ENCODE measurements at regions not wholly inside any gene's neighbourhood (a gene's known extent, or its start where the extent isn't known, plus 50 kb on each side); places are given as distances from the start of the nearest gene placed in this dataset.
"Not testable (repeated sequence)": the region's sequence is repeated elsewhere in the genome, so short reads cannot be mapped to it uniquely, and the experiment has no call there.

DNA sequence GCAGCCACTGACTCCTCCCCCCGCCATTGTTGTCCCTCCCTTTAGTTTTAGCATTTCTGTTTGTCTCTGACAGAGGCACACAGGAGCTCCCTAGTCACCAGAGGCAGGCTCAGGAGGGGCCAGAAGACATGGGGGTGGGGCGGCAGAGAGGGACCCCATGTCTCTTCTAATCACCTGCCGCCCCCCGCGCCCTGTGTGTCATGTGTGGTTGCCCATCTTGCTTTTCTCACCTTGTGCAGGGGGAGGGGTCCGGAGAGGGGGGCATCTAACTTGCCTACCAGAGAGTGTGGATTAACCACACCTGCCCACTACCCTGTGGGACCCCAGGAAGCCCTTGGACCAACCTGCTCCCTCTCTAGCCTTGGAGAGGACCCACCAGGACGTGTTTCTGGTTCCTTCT is 130.2 kb downstream of the ZNF267 start:
- TF ChIP-seq TBL1XR1 (IDR thresholded peaks at IDR 0.05; ENCODE audit: low read length in 2 of 2); TARDBP (IDR thresholded peaks at IDR 0.05); KHSRP (IDR thresholded peaks at IDR 0.05); CC2D1A (IDR thresholded peaks at IDR 0.05); ZSCAN29 (IDR thresholded peaks at IDR 0.05); ZNF121 (CRISPR knock-in tag; conservative IDR thresholded peaks at IDR 0.05); POLR2AphosphoS5 (IDR thresholded peaks at IDR 0.05; ENCODE audit: control insufficient read depth, insufficient read depth, low read depth, low read length); HIVEP1 (CRISPR knock-in tag; IDR thresholded peaks at IDR 0.05); SIN3A (IDR thresholded peaks at IDR 0.05; ENCODE audit: borderline replicate concordance in 2 of 2, control insufficient read depth in 1 of 2, low read depth in 2 of 2, low read length in 2 of 2): not testable (repeated sequence)
- TF ChIP-seq, protein P1, sequence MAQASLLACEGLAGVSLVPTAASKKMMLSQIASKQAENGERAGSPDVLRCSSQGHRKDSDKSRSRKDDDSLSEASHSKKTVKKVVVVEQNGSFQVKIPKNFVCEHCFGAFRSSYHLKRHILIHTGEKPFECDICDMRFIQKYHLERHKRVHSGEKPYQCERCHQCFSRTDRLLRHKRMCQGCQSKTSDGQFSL (CRISPR knock-in tag; IDR thresholded peaks at IDR 0.05) = not testable (repeated sequence)
- TF ChIP-seq, protein P1 (tag; IDR thresholded peaks at IDR 0.05) = not testable (repeated sequence)
- TF ChIP-seq, protein P2, sequence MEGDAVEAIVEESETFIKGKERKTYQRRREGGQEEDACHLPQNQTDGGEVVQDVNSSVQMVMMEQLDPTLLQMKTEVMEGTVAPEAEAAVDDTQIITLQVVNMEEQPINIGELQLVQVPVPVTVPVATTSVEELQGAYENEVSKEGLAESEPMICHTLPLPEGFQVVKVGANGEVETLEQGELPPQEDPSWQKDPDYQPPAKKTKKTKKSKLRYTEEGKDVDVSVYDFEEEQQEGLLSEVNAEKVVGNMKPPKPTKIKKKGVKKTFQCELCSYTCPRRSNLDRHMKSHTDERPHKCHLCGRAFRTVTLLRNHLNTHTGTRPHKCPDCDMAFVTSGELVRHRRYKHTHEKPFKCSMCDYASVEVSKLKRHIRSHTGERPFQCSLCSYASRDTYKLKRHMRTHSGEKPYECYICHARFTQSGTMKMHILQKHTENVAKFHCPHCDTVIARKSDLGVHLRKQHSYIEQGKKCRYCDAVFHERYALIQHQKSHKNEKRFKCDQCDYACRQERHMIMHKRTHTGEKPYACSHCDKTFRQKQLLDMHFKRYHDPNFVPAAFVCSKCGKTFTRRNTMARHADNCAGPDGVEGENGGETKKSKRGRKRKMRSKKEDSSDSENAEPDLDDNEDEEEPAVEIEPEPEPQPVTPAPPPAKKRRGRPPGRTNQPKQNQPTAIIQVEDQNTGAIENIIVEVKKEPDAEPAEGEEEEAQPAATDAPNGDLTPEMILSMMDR (IDR thresholded peaks at IDR 0.05 in 2 of 3, conservative IDR thresholded peaks at IDR 0.05 in 1 of 3; ENCODE audit: insufficient read depth in 2 of 3, low read depth in 1 of 3, low read length in 3 of 3) = not testable (repeated sequence)

All from K562 (cell line).